ENCODE measurements at regions not wholly inside any gene's neighbourhood (a gene's known extent, or its start where the extent isn't known, plus 50 kb on each side); places are given as distances from the start of the nearest gene placed in this dataset.
"Not testable (repeated sequence)": the region's sequence is repeated elsewhere in the genome, so short reads cannot be mapped to it uniquely, and the experiment has no call there.

GRCh38 chr7:4525884-4526283 is 156.2 kb upstream of the FOXK1 start:
- DNase-seq (ENCODE audit: low spot score): no peak

DNA sequence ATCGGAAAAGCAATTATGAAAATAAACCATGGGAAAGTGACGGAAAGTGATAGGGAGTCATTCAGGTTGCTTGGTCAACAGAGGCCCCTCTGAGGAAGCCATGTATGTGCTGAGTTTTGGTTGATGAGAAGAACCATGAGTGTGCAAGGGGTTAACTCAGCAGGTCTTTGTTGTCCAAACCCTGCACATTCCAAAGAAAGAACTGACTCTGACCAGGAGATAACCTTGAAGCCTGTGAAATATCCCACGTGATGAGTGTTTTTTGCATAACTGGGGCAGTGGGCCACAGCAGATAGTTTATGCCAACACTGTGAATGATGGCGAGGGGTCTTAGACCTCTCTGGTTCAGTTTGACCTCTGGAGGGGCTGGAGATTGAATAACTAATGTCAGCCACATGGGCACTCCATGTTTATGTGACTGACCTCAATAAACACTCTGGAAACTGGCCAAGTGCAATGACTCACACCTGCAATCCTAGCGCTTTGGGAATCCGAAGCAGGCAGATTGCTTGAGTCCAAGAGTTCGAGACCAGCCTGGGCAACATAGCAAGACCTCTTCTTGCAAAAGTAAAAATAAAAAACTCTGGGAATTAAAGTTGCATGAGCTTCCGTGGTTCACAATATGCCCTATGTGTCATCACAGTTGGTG is 154.0 kb upstream of the FOXK1 start:
- DNase-seq (ENCODE audit: low spot score): no peak

GRCh38 chr7:4531236-4531635 is 150.9 kb upstream of the FOXK1 start:
- no peak for DNase-seq (ENCODE audit: low spot score)

DNA sequence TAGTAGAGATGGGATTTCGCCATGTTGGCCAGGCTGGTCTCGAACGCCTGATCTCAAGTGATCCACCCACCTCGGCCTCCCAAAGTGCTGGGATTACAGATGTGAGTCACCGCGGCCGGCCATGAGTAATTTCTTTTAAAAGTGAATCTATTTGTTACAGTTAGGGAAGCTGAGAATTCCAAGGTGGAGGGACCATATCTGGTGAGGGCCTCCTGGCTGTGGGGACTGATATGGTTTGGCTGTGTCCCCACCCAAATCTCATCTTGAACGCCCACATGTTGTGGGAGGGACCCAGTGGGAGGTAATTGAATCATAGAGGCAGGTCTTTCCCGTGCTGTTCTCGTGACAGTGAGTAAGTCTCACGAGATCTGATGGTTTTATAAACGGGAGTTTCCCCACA is 148.8 kb upstream of the FOXK1 start:
- DNase-seq (ENCODE audit: low spot score): not testable (repeated sequence)

- DNase-seq (ENCODE audit: low spot score): no peak
Observed at GRCh38 chr7:4549681-4550080, 132.4 kb upstream of the FOXK1 start.

DNA sequence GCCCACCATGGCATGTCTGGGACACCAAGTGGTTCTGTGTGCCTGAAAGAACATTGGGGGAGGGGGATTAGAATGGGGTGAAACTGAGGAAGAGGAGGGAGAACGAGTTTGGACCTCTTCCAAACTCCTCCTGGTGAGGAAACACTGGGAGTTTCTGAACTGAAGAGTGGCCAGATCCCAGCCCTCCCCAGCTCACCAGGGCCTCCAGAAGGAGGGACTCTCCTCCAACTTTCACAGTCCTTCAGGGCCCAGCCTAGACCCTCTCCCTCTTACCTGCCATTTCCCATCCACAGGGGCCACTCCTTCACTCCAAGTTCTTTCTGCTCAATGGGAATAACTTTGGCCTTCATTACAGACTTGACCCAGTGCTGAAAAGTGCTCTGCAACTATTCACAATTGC is 132.0 kb upstream of the FOXK1 start:
- no peak for DNase-seq (ENCODE audit: low spot score)

DNA sequence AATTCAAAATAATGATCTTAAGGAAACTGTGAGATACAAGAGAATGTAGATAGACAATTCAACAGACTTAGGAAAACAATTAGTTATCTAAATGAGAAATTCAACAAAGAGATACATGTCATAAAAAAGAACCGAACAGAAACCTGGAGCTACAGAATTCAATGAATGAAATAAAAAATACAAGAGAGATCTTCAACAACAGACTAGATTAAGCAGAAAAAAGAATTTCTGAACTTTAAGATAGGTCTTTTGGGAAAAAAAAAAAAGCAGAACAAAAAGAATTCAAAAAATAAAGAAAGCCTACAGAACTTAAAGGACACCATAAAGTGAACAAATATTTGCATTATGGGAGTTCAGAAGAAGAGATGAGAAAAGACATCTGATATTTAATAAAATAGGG is 129.1 kb upstream of the FOXK1 start:
- DNase-seq (ENCODE audit: low spot score): no peak

GRCh38 chr7:4556868-4557793 is 125.0 kb upstream of the FOXK1 start:
- no peak for DNase-seq (ENCODE audit: low spot score)

DNA sequence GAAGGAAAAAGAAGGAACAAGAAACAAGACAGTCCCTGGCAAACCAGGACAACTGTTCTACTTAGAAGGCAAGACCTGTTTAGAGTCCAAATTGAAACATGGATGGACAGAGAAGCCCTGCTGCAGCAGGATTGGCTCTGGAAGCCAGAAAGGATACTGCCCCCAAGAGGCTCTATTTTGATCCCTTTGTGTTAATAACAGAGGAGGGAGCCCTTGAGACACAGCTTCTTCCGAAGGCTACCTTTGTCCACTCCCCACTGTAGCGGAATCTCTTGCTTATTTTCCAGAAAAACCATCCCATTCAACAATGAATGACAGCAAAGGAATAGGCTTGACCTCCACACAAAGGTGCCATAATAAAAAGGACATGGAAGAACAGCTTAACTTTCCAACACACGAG is 120.3 kb upstream of the FOXK1 start:
- DNase-seq (ENCODE audit: low spot score): no peak

- DNase-seq (ENCODE audit: low spot score): no peak
Observed at GRCh38 chr7:4566714-4567113, 115.4 kb upstream of the FOXK1 start.

GRCh38 chr7:4574851-4575250 is 107.2 kb upstream of the FOXK1 start:
- no peak for DNase-seq (ENCODE audit: low spot score)

DNA sequence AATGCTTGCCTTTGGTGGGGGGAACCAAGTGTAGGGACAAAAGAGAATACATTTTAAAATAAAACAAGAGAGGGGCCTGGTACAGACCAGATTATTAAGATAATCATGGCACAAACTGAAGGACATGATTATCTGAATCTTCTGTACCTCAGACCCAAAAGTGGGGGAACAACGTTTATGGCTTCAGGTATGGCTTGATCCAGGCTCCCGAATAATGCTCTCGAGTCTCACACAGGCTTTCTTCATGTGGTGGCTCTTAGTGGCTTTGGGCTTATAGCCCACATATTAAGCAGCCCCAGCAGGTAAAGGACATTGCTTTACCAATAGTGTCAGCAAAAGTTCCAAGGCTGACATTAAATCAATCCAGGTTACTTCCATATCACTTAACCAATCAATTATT is 106.8 kb upstream of the FOXK1 start:
- no peak for DNase-seq (ENCODE audit: low spot score)

DNA sequence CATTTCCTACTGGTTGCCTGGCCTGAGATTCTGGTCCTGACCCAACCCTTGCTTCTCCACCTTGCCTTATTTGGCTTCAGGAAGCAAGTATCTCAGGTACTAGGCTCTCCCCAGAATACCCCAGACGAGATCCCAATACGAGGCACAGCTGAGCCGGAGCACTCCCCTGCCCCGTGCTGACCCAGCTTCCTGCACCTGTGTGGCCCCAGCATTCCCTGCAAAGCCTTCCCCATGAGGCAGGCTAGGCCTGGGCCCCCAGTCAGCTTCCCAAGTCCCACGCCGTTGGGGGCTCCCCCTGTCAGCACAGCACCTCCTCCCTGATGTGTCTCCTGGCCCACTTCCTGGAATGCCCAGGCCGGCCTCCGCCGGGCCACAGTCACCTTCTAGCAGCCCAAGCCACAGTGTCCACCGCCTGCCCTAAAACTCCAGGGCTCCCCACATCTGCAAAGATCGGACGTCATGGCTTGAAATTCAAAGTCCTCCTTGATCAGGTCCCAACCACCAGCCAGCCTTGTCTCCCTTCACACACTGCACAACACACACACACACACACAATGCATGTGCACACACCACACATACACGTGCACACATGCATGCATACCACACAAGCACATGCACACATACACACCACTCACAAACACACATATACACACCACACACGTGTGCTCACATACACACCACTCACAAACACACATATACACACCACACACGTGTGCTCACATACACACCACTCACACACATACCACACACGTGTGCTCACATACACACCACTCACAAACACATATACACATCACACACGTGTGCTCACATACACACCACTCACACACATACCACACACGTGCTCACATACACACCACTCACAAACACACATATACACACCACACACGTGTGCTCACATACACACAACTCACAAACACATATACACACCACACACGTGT is 78.9 kb upstream of the FOXK1 start:
- no peak for DNase-seq (ENCODE audit: low spot score)

GRCh38 chr7:4603843-4604231 is 78.3 kb upstream of the FOXK1 start:
- no peak for DNase-seq (ENCODE audit: low spot score)

DNA sequence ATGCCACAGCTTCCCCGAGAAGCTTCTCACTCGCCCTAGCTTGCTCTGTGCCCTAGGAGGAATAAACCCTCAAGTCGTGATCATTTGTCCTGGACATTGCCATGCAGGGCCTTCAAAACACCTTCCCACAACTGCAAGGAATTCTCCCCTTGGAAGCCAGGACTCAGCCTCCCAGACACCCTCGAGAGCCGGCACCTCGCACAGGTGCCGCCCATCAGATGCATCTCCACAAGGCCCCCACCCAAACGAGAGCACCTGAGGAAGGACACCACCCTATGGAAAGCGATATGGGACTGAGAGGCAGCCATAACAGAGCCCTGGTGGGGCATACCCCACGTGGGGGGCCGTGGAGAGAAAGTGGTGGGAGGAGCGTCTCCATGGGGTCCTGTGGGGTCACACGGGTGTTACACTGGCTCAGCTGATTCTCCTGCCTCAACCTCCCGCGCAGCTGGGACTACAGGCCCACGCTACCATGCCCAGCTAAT is 77.6 kb upstream of the FOXK1 start:
- DNase-seq (ENCODE audit: low spot score): no peak

- DNase-seq (ENCODE audit: low spot score): no peak
Observed at GRCh38 chr7:4606797-4607196, 75.3 kb upstream of the FOXK1 start.

- no peak for DNase-seq (ENCODE audit: low spot score)
Observed at GRCh38 chr7:4607311-4607729, 74.8 kb upstream of the FOXK1 start.

GRCh38 chr7:4609576-4609975 is 72.5 kb upstream of the FOXK1 start:
- DNase-seq (ENCODE audit: low spot score): not testable (repeated sequence)

DNA sequence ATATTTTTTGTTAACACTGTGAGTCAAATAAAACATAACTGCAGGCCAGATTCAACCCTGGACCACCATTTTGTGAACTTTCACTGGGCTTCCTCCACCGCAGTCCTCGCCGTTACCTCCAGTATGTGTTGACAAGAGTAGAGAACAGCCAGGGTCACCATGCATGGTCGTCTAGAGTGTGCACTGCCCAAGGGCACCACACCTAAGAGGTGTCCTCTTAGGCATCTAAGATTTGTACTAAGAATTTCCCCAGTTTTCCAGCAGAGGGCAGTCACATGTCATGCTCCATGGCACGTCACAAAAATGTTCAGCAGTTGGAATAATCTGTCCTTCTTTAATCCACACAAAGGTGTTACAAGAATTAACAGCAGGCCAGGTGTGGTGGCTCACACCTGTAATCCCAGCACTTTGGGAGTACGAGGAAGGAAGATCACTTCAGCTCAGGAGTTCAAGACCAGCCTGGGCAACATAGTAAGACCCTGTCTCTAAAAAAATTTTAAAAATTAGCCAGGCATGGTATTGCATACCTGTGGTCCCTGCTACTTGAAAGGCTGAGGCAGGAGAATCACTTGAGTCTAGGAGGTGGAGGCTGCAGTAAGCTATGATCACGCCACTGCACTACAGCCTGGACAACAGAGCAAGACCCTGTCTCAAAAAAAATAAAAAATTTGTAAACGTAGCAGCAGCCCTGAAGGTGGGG is 71.2 kb upstream of the FOXK1 start:
- peak; percentile 71 for DNase-seq (ENCODE audit: low spot score)

DNA sequence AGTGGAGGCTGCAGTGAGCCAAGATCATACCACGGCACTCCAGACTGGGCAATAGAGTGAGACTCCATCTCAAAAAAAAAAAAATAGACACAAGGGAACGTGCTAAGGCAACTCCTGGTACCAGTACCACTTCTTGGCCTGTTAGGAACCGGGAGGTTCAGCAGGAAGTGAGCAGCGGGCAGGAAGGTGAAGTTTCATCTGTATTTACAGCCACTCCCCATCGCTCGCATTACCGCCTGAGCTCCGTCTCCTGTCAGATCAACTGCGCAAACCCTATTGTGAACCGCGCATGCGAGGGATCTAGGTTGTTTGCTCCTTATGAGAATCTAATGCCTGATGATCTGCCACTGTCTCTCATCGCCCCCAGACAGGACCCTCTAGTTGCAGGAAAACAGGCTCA is 69.9 kb upstream of the FOXK1 start:
- no peak for DNase-seq (ENCODE audit: low spot score)
